Neutrophil (primary cell): ENCODE measurements at regions not wholly inside any gene's neighbourhood (a gene's known extent, or its start where the extent isn't known, plus 50 kb on each side); places are given as distances from the start of the nearest gene placed in this dataset.

Source experiments
- H3K27ac ChIP-seq: fragments of 200-600 bp; sonication (generic); 2 replicates; pipeline ENCODE4 v1.5.1; 2016; ENCODE audit warnings: mild to moderate bottlenecking, moderate library complexity
- H3K27me3 ChIP-seq: fragments of 200-600 bp; sonication (generic); 2 replicates; pipeline ENCODE4 v1.6.0; 2016; ENCODE audit warnings: mild to moderate bottlenecking
- H3K36me3 ChIP-seq: fragments of 200-600 bp; sonication (generic); 2 replicates; pipeline ENCODE4 v1.5.1; 2017
- H3K4me1 ChIP-seq, 2 experiments: fragments of 200-600 bp in 1 of 2; sonication (generic) in 1 of 2; 1 replicate in 1 of 2; 2 replicates in 1 of 2; pipeline versions ENCODE4 v1.5.1 to v1.6.1; 2013 to 2016; ENCODE audit warnings: low read depth in 1 of 2, low read length in 1 of 2, mild to moderate bottlenecking in 1 of 2, moderate library complexity in 1 of 2; ENCODE audit not compliant: control insufficient read depth in 1 of 2, insufficient read depth in 1 of 2
- H3K4me3 ChIP-seq, 2 experiments: fragments of 200-600 bp in 1 of 2; sonication (generic) in 1 of 2; 1 replicate in 1 of 2; 2 replicates in 1 of 2; pipeline ENCODE4 v1.5.1; 2013 to 2016; ENCODE audit warnings: low read depth in 1 of 2, low read length in 1 of 2, mild to moderate bottlenecking in 1 of 2, moderate library complexity in 1 of 2
- H3K9me3 ChIP-seq: fragments of 200-600 bp; sonication (generic); 2 replicates; pipeline ENCODE4 v1.5.1; 2016
- CTCF ChIP-seq: fragments of 200-600 bp; sonication (generic); IDR thresholded peaks from 2 replicates; pipeline ENCODE4 v1.5.1; 2016; ENCODE audit warnings: antibody characterized with exemption

- H3K4me3 ChIP-seq, result no peak overlapping the region
- no peaks in the 10 kb centered on the region for H3K4me1 ChIP-seq
- no peaks in the 10 kb centered on the region for H3K36me3 ChIP-seq
- H3K27me3 ChIP-seq, result no peaks in the 10 kb centered on the region
- H3K27ac ChIP-seq, result no peak overlapping the region
- H3K9me3 ChIP-seq, result no peaks in the 10 kb centered on the region
- no peak for TF ChIP-seq CTCF
Observed at GRCh38 chr1:5010236-5010635, 355.8 kb downstream of the AJAP1 start.

- H3K4me1 ChIP-seq, result no peaks in the 10 kb centered on the region
- H3K27ac ChIP-seq, result no peak overlapping the region
- no peaks in the 10 kb centered on the region for H3K36me3 ChIP-seq
- no peak for TF ChIP-seq CTCF
- H3K27me3 ChIP-seq, result no peaks in the 10 kb centered on the region
- H3K4me3 ChIP-seq, result no peak overlapping the region
- H3K9me3 ChIP-seq, result no peaks in the 10 kb centered on the region
Observed at GRCh38 chr1:5009376-5010065, 355.1 kb downstream of the AJAP1 start.

GRCh38 chr1:5005171-5005570, 350.8 kb downstream of the AJAP1 start:
- Histone ChIP-seq H3K27me3 (no peaks in the 10 kb centered on the region), H3K27ac (no peak overlapping the region), H3K9me3 (no peaks in the 10 kb centered on the region), H3K36me3 (no peaks in the 10 kb centered on the region), H3K4me1 (no peaks in the 10 kb centered on the region), H3K4me3 (no peak overlapping the region)
- no peak for TF ChIP-seq CTCF

GRCh38 chr1:5002676-5003075, 348.3 kb downstream of the AJAP1 start:
- H3K4me1 ChIP-seq, result no peaks in the 10 kb centered on the region
- no peaks in the 10 kb centered on the region for H3K36me3 ChIP-seq
- no peaks in the 10 kb centered on the region for H3K9me3 ChIP-seq
- TF ChIP-seq CTCF, result no peak
- no peak overlapping the region for H3K27ac ChIP-seq
- no peaks in the 10 kb centered on the region for H3K27me3 ChIP-seq
- no peak overlapping the region for H3K4me3 ChIP-seq

- TF ChIP-seq CTCF, result no peak
- Histone ChIP-seq H3K27ac (no peak overlapping the region), H3K36me3 (no peaks in the 10 kb centered on the region)
Observed at GRCh38 chr1:5001466-5001865, 347.1 kb downstream of the AJAP1 start.

GRCh38 chr1:4986306-4986705, 331.9 kb downstream of the AJAP1 start:
- Histone ChIP-seq H3K36me3 (no peaks in the 10 kb centered on the region), H3K4me1 (no peaks in the 10 kb centered on the region), H3K9me3 (no peaks in the 10 kb centered on the region), H3K27ac (no peak overlapping the region), H3K4me3 (no peak overlapping the region), H3K27me3 (no peaks in the 10 kb centered on the region)
- TF ChIP-seq CTCF, result no peak

More at GRCh38 chr1:5001466-5001865, 347.1 kb downstream of the AJAP1 start:
- no peaks in the 10 kb centered on the region for H3K27me3 ChIP-seq
- H3K4me3 ChIP-seq, result no peak overlapping the region
- H3K4me1 ChIP-seq, result no peaks in the 10 kb centered on the region
- no peaks in the 10 kb centered on the region for H3K9me3 ChIP-seq
